BLaER1 (cell line): ENCODE measurements at regions not wholly inside any gene's neighbourhood (a gene's known extent, or its start where the extent isn't known, plus 50 kb on each side); places are given as distances from the start of the nearest gene placed in this dataset.

ENCODE experiments used
- H3K27ac ChIP-seq: shearing (Covaris generic); formaldehyde crosslinking; 2 replicates; pipeline ENCODE4 v1.8.1; 2022
- H3K27me3 ChIP-seq: shearing (Covaris generic); formaldehyde crosslinking; 2 replicates; pipeline ENCODE4 v1.8.1; 2022
- H3K36me3 ChIP-seq: shearing (Covaris generic); formaldehyde crosslinking; 2 replicates; pipeline ENCODE4 v1.8.1; 2022
- H3K4me1 ChIP-seq: shearing (Covaris generic); formaldehyde crosslinking; 2 replicates; pipeline ENCODE4 v1.8.1; 2022
- H3K4me2 ChIP-seq: shearing (Covaris generic); formaldehyde crosslinking; 2 replicates; pipeline ENCODE4 v1.8.1; 2022
- H3K4me3 ChIP-seq: shearing (Covaris generic); formaldehyde crosslinking; 2 replicates; pipeline ENCODE4 v1.8.1; 2022
- H3K9ac ChIP-seq: shearing (Covaris generic); formaldehyde crosslinking; 2 replicates; pipeline ENCODE4 v1.8.1; 2022
- H3K9me3 ChIP-seq: shearing (Covaris generic); formaldehyde crosslinking; 2 replicates; pipeline ENCODE4 v1.8.1; 2022
- H4K20me1 ChIP-seq: shearing (Covaris generic); formaldehyde crosslinking; 2 replicates; pipeline ENCODE4 v1.8.1; 2022
- Cebpa-rat ChIP-seq: shearing (Covaris generic); IDR thresholded peaks from 2 replicates; pipeline ENCODE4 v1.8.1; 2022

GRCh38 chr1:22262583-22262982 lies 119.7 kb upstream of the WNT4 start:
- H3K4me2 ChIP-seq: peak overlapping the region; percentile 74
- no peak overlapping the region for H3K4me3 ChIP-seq
- no peaks in the 10 kb centered on the region for H3K27me3 ChIP-seq
- peak overlapping the region; percentile 68 for H3K27ac ChIP-seq
- no peaks in the 10 kb centered on the region for H4K20me1 ChIP-seq
- no peaks in the 10 kb centered on the region for H3K36me3 ChIP-seq
- no peaks in the 10 kb centered on the region for H3K9me3 ChIP-seq
- peaks cover 42% of the 10 kb centered on the region for H3K4me1 ChIP-seq
- TF ChIP-seq Cebpa-rat: no peak
- no peak overlapping the region for H3K9ac ChIP-seq

- Histone ChIP-seq H3K4me1 (peaks cover 42% of the 10 kb centered on the region), H3K9ac (no peak overlapping the region), H3K36me3 (no peaks in the 10 kb centered on the region), H3K27ac (peak overlapping the region; percentile 68; the same call in 1 of the 2 replicates), H3K4me2 (peak overlapping the region; percentile 74), H3K9me3 (no peaks in the 10 kb centered on the region), H4K20me1 (no peaks in the 10 kb centered on the region), H3K4me3 (no peak overlapping the region), H3K27me3 (no peaks in the 10 kb centered on the region)
- TF ChIP-seq Cebpa-rat: no peak
Observed at GRCh38 chr1:22263359-22263758, 120.5 kb upstream of the WNT4 start.

GRCh38 chr1:22264464-22265341 lies 121.8 kb upstream of the WNT4 start:
- Histone ChIP-seq H3K27ac (no peak overlapping the region), H3K9me3 (no peaks in the 10 kb centered on the region), H3K4me1 (peaks cover 42% of the 10 kb centered on the region), H3K4me2 (0 out of 2 replicates have a peak overlapping the region, but pooled peaks have one; percentile 74), H3K4me3 (no peak overlapping the region), H3K9ac (no peak overlapping the region), H3K36me3 (no peaks in the 10 kb centered on the region), H4K20me1 (no peaks in the 10 kb centered on the region), H3K27me3 (no peaks in the 10 kb centered on the region)
- no peak for TF ChIP-seq Cebpa-rat

GRCh38 chr1:22266141-22266540 lies 123.2 kb upstream of the WNT4 start:
- peaks cover 38% of the 10 kb centered on the region for H3K4me1 ChIP-seq
- no peaks in the 10 kb centered on the region for H3K9me3 ChIP-seq
- no peaks in the 10 kb centered on the region for H3K36me3 ChIP-seq
- TF ChIP-seq Cebpa-rat: no peak
- no peak overlapping the region for H3K9ac ChIP-seq
- no peaks in the 10 kb centered on the region for H4K20me1 ChIP-seq
- H3K4me3 ChIP-seq: no peak overlapping the region
- H3K27me3 ChIP-seq: no peaks in the 10 kb centered on the region
- H3K27ac ChIP-seq: no peak overlapping the region
- H3K4me2 ChIP-seq: no peak overlapping the region

GRCh38 chr1:22267413-22268175 lies 124.7 kb upstream of the WNT4 start:
- Histone ChIP-seq H3K9ac (no peak overlapping the region), H3K4me2 (no peak overlapping the region), H3K27me3 (no peaks in the 10 kb centered on the region), H3K27ac (no peak overlapping the region), H3K36me3 (no peaks in the 10 kb centered on the region), H3K9me3 (no peaks in the 10 kb centered on the region), H3K4me1 (peaks cover 32% of the 10 kb centered on the region), H4K20me1 (no peaks in the 10 kb centered on the region), H3K4me3 (no peak overlapping the region)
- TF ChIP-seq Cebpa-rat: no peak

GRCh38 chr1:22268327-22268726 lies 125.4 kb upstream of the WNT4 start:
- no peak overlapping the region for H3K4me2 ChIP-seq
- no peak overlapping the region for H3K27ac ChIP-seq
- H3K9me3 ChIP-seq: no peaks in the 10 kb centered on the region
- H3K9ac ChIP-seq: no peak overlapping the region
- peaks cover 24% of the 10 kb centered on the region for H3K4me1 ChIP-seq
- H3K36me3 ChIP-seq: no peaks in the 10 kb centered on the region
- TF ChIP-seq Cebpa-rat: no peak
- H3K27me3 ChIP-seq: no peaks in the 10 kb centered on the region
- H3K4me3 ChIP-seq: no peak overlapping the region
- no peaks in the 10 kb centered on the region for H4K20me1 ChIP-seq

- TF ChIP-seq Cebpa-rat: no peak
- no peaks in the 10 kb centered on the region for H3K9me3 ChIP-seq
- no peaks in the 10 kb centered on the region for H3K27me3 ChIP-seq
Observed at GRCh38 chr1:22271847-22272801, 129.2 kb upstream of the WNT4 start.

GRCh38 chr1:22273686-22274681 lies 131.1 kb upstream of the WNT4 start:
- H3K9ac ChIP-seq: no peak overlapping the region
- H3K36me3 ChIP-seq: no peaks in the 10 kb centered on the region
- H3K27ac ChIP-seq: no peak overlapping the region
- no peak overlapping the region for H3K4me3 ChIP-seq
- H3K27me3 ChIP-seq: no peaks in the 10 kb centered on the region
- H3K4me2 ChIP-seq: no peak overlapping the region
- no peaks in the 10 kb centered on the region for H4K20me1 ChIP-seq
- TF ChIP-seq Cebpa-rat: no peak
- H3K9me3 ChIP-seq: no peaks in the 10 kb centered on the region
- H3K4me1 ChIP-seq: peaks cover 12% of the 10 kb centered on the region

More at GRCh38 chr1:22271847-22272801, 129.2 kb upstream of the WNT4 start:
- H3K4me2 ChIP-seq: peak overlapping the region; percentile 42
- peaks cover 12% of the 10 kb centered on the region for H3K4me1 ChIP-seq
- no peaks in the 10 kb centered on the region for H3K36me3 ChIP-seq
- H3K9ac ChIP-seq: no peak overlapping the region
- no peak overlapping the region for H3K27ac ChIP-seq
- no peak overlapping the region for H3K4me3 ChIP-seq
- H4K20me1 ChIP-seq: no peaks in the 10 kb centered on the region
